Stimulated activated CD8-positive, alpha-beta memory T cell treated with anti-CD3 and anti-CD28 coated beads, Interleukin-15, amount 100 ng/mL, for 48 hours (primary cell): ENCODE measurements at regions not wholly inside any gene's neighbourhood (a gene's known extent, or its start where the extent isn't known, plus 50 kb on each side); places are given as distances from the start of the nearest gene placed in this dataset.
"Not testable (repeated sequence)": the region's sequence is repeated elsewhere in the genome, so short reads cannot be mapped to it uniquely, and the experiment has no call there.

ENCODE experiments used
- DNase-seq, 2 donors: peaks; one replicate each; pipeline ENCODE4 v3.0.0-alpha.2; 2020; ENCODE audit warnings: low read depth in 2 of 2

GRCh38 chr1:192418552-192419285 is 101.9 kb downstream of the RGS21 start:
- no peak for DNase-seq

GRCh38 chr1:192430644-192431043 is 113.9 kb downstream of the RGS21 start:
- no peak for DNase-seq

GRCh38 chr1:192435704-192436103 is 118.9 kb downstream of the RGS21 start:
- no peak for DNase-seq

GRCh38 chr1:192436441-192437078 is 119.8 kb downstream of the RGS21 start:
- DNase-seq = no peak

- no peak for DNase-seq
Measured at GRCh38 chr1:192438737-192439136, 121.9 kb downstream of the RGS21 start.

GRCh38 chr1:192439373-192440025 is 122.7 kb downstream of the RGS21 start:
- no peak for DNase-seq

- no peak for DNase-seq
Measured at GRCh38 chr1:192441492-192441891, 124.7 kb downstream of the RGS21 start.

- DNase-seq = no peak
Measured at GRCh38 chr1:192442736-192443135, 125.9 kb downstream of the RGS21 start.

GRCh38 chr1:192443616-192444015 is 126.8 kb downstream of the RGS21 start:
- no peak for DNase-seq

GRCh38 chr1:192445241-192445640 is 128.4 kb downstream of the RGS21 start:
- DNase-seq = no peak

GRCh38 chr1:192445839-192446489 is 129.2 kb downstream of the RGS21 start:
- DNase-seq = peak in 1 of 2 donors; percentile 3

- DNase-seq = no peak
Measured at GRCh38 chr1:192448026-192448578, 127.5 kb upstream of the RGS1 start.

- DNase-seq = no peak
Measured at GRCh38 chr1:192453360-192453992, 122.1 kb upstream of the RGS1 start.

- DNase-seq = no peak
Measured at GRCh38 chr1:192459467-192459866, 116.1 kb upstream of the RGS1 start.

GRCh38 chr1:192461684-192462083 is 113.9 kb upstream of the RGS1 start:
- DNase-seq = no peak

- DNase-seq = no peak
Measured at GRCh38 chr1:192462616-192463015, 113.0 kb upstream of the RGS1 start.

- no peak for DNase-seq
Measured at GRCh38 chr1:192463661-192464060, 111.9 kb upstream of the RGS1 start.

- not testable (repeated sequence) for DNase-seq
Measured at GRCh38 chr1:192465221-192465620, 110.4 kb upstream of the RGS1 start.

- DNase-seq = no peak
Measured at GRCh38 chr1:192474080-192474683, 101.4 kb upstream of the RGS1 start.

GRCh38 chr1:192475329-192475728 is 100.2 kb upstream of the RGS1 start:
- no peak for DNase-seq

GRCh38 chr1:192475970-192476369 is 99.6 kb upstream of the RGS1 start:
- DNase-seq = no peak
